Osteoblast (primary cell): ENCODE measurements at regions not wholly inside any gene's neighbourhood (a gene's known extent, or its start where the extent isn't known, plus 50 kb on each side); places are given as distances from the start of the nearest gene placed in this dataset.

Experiments
- DNase-seq: peaks from one replicate; pipeline ENCODE4 v3.0.0; 2011; ENCODE audit warnings: low spot score, mixed read lengths; ENCODE audit not compliant: insufficient read length; ENCODE audit errors: missing footprints
- H2AFZ ChIP-seq: 2 replicates; pipeline ENCODE4 v1.6.0; 2011; ENCODE audit warnings: mild to moderate bottlenecking, low read length
- H3K27ac ChIP-seq: 2 replicates; pipeline ENCODE4 v1.5.1; 2011; ENCODE audit warnings: mild to moderate bottlenecking, low read depth, low read length, moderate library complexity
- H3K27me3 ChIP-seq: 2 replicates; pipeline ENCODE4 v1.6.0; 2012; ENCODE audit warnings: mild to moderate bottlenecking, control low read depth, inconsistent platforms, low read length, moderate library complexity; ENCODE audit not compliant: insufficient read depth
- H3K36me3 ChIP-seq: 2 replicates; pipeline ENCODE4 v1.5.1; 2011; ENCODE audit warnings: mild to moderate bottlenecking, low read length, control low read depth, moderate library complexity; ENCODE audit not compliant: insufficient read depth
- H3K4me1 ChIP-seq: 2 replicates; pipeline ENCODE4 v1.5.1; 2011; ENCODE audit warnings: mild to moderate bottlenecking, low read length, control low read depth, moderate library complexity; ENCODE audit not compliant: insufficient read depth
- H3K4me2 ChIP-seq: 2 replicates; pipeline ENCODE4 v1.6.0; 2011; ENCODE audit warnings: mild to moderate bottlenecking, low read length; ENCODE audit not compliant: insufficient read depth
- H3K4me3 ChIP-seq: fragments of 200-600 bp; sonication (generic); 3 replicates; pipeline ENCODE4 v1.5.1; 2012; ENCODE audit warnings: mild to moderate bottlenecking, low read length, inconsistent platforms; ENCODE audit not compliant: insufficient read depth
- H3K79me2 ChIP-seq: 2 replicates; pipeline ENCODE4 v1.6.0; 2012; ENCODE audit warnings: mild to moderate bottlenecking, low read length, control low read depth, inconsistent platforms; ENCODE audit not compliant: insufficient read depth
- H3K9me3 ChIP-seq: 2 replicates; pipeline ENCODE4 v1.5.1; 2011; ENCODE audit warnings: low read depth, low read length, control low read depth
- H4K20me1 ChIP-seq: 2 replicates; pipeline ENCODE4 v1.6.0; 2012; ENCODE audit warnings: mild to moderate bottlenecking, low read length, control low read depth; ENCODE audit not compliant: insufficient read depth
- TF ChIP-seq, protein P1 (sequence below): IDR thresholded peaks from 2 replicates; pipeline ENCODE4 v1.5.1; 2011; ENCODE audit warnings: mild to moderate bottlenecking, low read depth, low read length, moderate library complexity; ENCODE audit errors: extremely low read depth

DNA sequence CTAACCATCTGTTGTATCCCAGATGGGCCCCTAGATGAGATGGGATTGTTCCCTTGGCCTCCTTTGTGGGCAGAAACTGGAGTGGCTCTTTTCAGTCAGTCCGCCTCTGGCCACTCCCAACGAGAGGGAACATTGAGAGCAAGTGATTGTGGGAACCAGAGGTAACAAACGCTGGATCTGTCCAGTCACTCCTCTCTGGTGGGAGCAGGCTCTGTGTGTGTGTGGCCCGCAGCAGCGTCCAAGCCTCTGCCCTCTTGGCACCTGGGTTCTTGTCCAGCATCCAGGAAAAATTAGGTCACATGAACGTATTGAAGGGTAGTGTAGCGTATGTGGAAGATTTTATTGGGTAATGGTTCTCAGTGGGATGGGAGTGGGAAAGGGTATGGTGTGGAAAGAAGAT lies 101.9 kb upstream of the COX10 start:
- TF ChIP-seq, protein P1, sequence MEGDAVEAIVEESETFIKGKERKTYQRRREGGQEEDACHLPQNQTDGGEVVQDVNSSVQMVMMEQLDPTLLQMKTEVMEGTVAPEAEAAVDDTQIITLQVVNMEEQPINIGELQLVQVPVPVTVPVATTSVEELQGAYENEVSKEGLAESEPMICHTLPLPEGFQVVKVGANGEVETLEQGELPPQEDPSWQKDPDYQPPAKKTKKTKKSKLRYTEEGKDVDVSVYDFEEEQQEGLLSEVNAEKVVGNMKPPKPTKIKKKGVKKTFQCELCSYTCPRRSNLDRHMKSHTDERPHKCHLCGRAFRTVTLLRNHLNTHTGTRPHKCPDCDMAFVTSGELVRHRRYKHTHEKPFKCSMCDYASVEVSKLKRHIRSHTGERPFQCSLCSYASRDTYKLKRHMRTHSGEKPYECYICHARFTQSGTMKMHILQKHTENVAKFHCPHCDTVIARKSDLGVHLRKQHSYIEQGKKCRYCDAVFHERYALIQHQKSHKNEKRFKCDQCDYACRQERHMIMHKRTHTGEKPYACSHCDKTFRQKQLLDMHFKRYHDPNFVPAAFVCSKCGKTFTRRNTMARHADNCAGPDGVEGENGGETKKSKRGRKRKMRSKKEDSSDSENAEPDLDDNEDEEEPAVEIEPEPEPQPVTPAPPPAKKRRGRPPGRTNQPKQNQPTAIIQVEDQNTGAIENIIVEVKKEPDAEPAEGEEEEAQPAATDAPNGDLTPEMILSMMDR, result no peak
- Histone ChIP-seq H3K79me2 (no peaks in the 10 kb centered on the region), H3K27ac (no peak overlapping the region), H4K20me1 (no peaks in the 10 kb centered on the region), H3K36me3 (no peaks in the 10 kb centered on the region), H3K27me3 (peaks cover 27% of the 10 kb centered on the region), H3K9me3 (no peaks in the 10 kb centered on the region), H3K4me2 (no peak overlapping the region), H3K4me1 (no peaks in the 10 kb centered on the region), H2AFZ (no peak overlapping the region), H3K4me3 (no peak overlapping the region)
- DNase-seq, result no peak

DNA sequence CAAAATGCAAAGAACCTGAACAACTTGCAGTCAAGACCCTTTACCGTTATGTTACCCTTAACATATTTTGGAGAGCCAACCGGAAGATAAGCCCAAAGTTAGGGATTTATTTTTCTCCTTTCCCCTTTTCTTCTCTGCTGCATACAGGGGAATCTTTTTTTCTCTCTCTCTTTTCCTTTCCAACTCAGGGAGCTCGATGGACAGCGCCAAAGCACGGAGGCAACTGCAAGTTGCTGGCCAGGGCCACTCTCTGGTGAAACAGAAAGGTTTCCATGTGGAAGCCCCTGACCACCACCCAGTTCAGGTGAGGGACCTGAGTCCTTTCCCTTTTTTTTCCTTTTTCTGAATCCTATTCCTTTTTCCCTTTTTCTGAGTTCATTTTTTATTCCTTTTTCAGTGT lies 98.8 kb upstream of the COX10 start:
- Histone ChIP-seq H3K27ac (no peak overlapping the region), H3K4me1 (no peaks in the 10 kb centered on the region), H3K4me3 (peak overlapping the region; percentile 44), H3K4me2 (peak overlapping the region; percentile 62), H2AFZ (no peak overlapping the region), H3K79me2 (no peaks in the 10 kb centered on the region), H4K20me1 (no peaks in the 10 kb centered on the region), H3K36me3 (no peaks in the 10 kb centered on the region), H3K9me3 (no peaks in the 10 kb centered on the region), H3K27me3 (peaks cover 10% of the 10 kb centered on the region)
- TF ChIP-seq, protein P1, result no peak
- DNase-seq, result no peak

DNA sequence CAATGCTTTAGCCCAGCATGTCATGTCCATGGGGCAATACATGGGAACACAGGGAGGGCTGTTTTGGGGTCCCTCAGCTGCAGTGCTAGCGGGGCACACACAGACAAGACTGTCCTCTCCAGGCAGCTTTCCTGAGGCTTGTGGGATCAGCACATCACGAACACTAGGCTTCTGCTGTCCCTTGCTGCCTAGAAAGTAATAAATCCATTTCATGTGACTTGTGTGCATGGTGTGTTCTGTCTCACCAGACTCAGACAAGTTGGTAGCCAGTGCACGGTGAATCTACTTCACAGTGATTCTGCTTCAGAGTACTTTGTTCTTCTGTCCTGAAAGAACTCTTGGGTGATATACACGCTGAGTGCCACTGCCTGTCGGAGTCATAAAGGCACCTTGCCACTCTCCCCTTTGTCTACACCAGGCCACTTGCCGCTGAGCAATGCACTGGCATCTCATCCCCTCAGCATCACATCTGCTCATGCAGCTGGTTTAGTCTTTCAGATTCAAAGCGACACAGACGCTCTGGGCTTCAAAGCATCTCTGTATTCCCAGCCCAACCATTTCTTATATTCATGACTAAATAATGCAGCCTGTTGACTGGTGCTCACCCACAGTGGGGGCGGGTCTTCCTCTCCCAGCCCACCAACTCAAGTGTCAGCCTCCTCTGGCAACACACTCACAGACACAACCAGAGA lies 95.2 kb upstream of the COX10 start:
- Histone ChIP-seq H3K27me3 (no peaks in the 10 kb centered on the region), H2AFZ (no peak overlapping the region), H3K4me3 (no peak overlapping the region), H3K4me1 (no peaks in the 10 kb centered on the region), H3K27ac (no peak overlapping the region), H3K4me2 (no peak overlapping the region), H4K20me1 (no peaks in the 10 kb centered on the region), H3K36me3 (no peaks in the 10 kb centered on the region), H3K79me2 (no peaks in the 10 kb centered on the region), H3K9me3 (no peaks in the 10 kb centered on the region)
- DNase-seq, result no peak
- TF ChIP-seq, protein P1, result no peak

DNA sequence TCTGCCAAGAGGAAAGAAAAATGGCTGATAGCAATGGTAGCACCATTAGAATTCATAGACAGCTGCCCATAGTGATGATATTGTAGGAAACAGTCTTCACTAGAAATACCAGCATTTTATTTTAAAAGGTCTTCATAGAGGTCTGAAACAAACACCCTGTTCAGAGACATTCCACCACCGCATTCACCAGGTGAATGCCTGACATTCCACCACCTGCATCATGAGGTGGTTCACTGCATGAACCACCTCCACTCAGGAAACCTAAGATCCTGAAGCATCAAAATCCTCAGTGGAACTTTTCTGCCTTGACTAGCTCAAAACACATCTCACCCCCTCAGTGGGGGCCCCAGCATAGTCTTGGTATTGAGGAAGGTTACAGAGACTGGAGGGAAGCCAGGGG lies 91.5 kb upstream of the COX10 start:
- no peak overlapping the region for H2AFZ ChIP-seq
- H3K4me1 ChIP-seq, result no peaks in the 10 kb centered on the region
- TF ChIP-seq, protein P1, result no peak

More for the DNA sequence above, 91.5 kb upstream of the COX10 start:
- no peaks in the 10 kb centered on the region for H3K79me2 ChIP-seq
- no peaks in the 10 kb centered on the region for H4K20me1 ChIP-seq
- H3K4me3 ChIP-seq, result no peak overlapping the region
- H3K9me3 ChIP-seq, result no peaks in the 10 kb centered on the region
- H3K27me3 ChIP-seq, result no peaks in the 10 kb centered on the region
- no peak overlapping the region for H3K27ac ChIP-seq
- no peaks in the 10 kb centered on the region for H3K36me3 ChIP-seq
- no peak for DNase-seq
- no peak overlapping the region for H3K4me2 ChIP-seq
